HS-5 (cell line): ENCODE measurements at regions not wholly inside any gene's neighbourhood (a gene's known extent, or its start where the extent isn't known, plus 50 kb on each side); places are given as distances from the start of the nearest gene placed in this dataset.
"Not testable (repeated sequence)": the region's sequence is repeated elsewhere in the genome, so short reads cannot be mapped to it uniquely, and the experiment has no call there.

Experiments used
- DNase-seq: peaks from one replicate; pipeline ENCODE4 v3.0.0-alpha.2; 2012; ENCODE audit warnings: low read depth

- no peak for DNase-seq
Measured at GRCh38 chr5:125085797-125086505, 339.5 kb upstream of the ZNF608 start.

- no peak for DNase-seq
Measured at GRCh38 chr5:125088522-125089105, 342.2 kb upstream of the ZNF608 start.

- DNase-seq, result not testable (repeated sequence)
Measured at GRCh38 chr5:125092138-125092537, 345.7 kb upstream of the ZNF608 start.

- DNase-seq, result peak; percentile 76
Measured at GRCh38 chr5:125093776-125094175, 347.3 kb upstream of the ZNF608 start.

GRCh38 chr5:125100342-125100741 is 353.9 kb upstream of the ZNF608 start:
- DNase-seq, result no peak

- no peak for DNase-seq
Measured at GRCh38 chr5:125100951-125101350, 354.5 kb upstream of the ZNF608 start.

GRCh38 chr5:125103459-125103858 is 357.0 kb upstream of the ZNF608 start:
- no peak for DNase-seq

- no peak for DNase-seq
Measured at GRCh38 chr5:125106271-125106670, 359.8 kb upstream of the ZNF608 start.

GRCh38 chr5:125106881-125107280 is 360.4 kb upstream of the ZNF608 start:
- no peak for DNase-seq

GRCh38 chr5:125109293-125109692 is 362.9 kb upstream of the ZNF608 start:
- DNase-seq, result no peak

GRCh38 chr5:125109816-125110215 is 363.4 kb upstream of the ZNF608 start:
- no peak for DNase-seq

GRCh38 chr5:125112196-125112595 is 365.8 kb upstream of the ZNF608 start:
- DNase-seq, result no peak

GRCh38 chr5:125113328-125113727 is 366.9 kb upstream of the ZNF608 start:
- DNase-seq, result no peak

- DNase-seq, result no peak
Measured at GRCh38 chr5:125115195-125115525, 368.7 kb upstream of the ZNF608 start.

- DNase-seq, result no peak
Measured at GRCh38 chr5:125117566-125117965, 371.1 kb upstream of the ZNF608 start.

- DNase-seq, result no peak
Measured at GRCh38 chr5:125120012-125120411, 373.6 kb upstream of the ZNF608 start.

GRCh38 chr5:125125031-125125823 is 378.8 kb upstream of the ZNF608 start:
- DNase-seq, result no peak

- no peak for DNase-seq
Measured at GRCh38 chr5:125126050-125126449, 379.6 kb upstream of the ZNF608 start.

- no peak for DNase-seq
Measured at GRCh38 chr5:125129151-125129806, 382.8 kb upstream of the ZNF608 start.

GRCh38 chr5:125130591-125130990 is 384.2 kb upstream of the ZNF608 start:
- no peak for DNase-seq

GRCh38 chr5:125134216-125135081 is 388.0 kb upstream of the ZNF608 start:
- DNase-seq, result no peak

GRCh38 chr5:125137535-125137934 is 391.1 kb upstream of the ZNF608 start:
- DNase-seq, result no peak
